Suprapubic skin (tissue), 4 donors: ENCODE measurements at regions not wholly inside any gene's neighbourhood (a gene's known extent, or its start where the extent isn't known, plus 50 kb on each side); places are given as distances from the start of the nearest gene placed in this dataset.

Experiments used
- EP300 ChIP-seq: sonication (generic); formaldehyde crosslinking; IDR thresholded peaks from one replicate; pipeline ENCODE4 v1.6.1; 2017; ENCODE audit warnings: antibody characterized with exemption
- POLR2A ChIP-seq, 2 donors: fragments of 450-650 bp; IDR thresholded peaks; one replicate each; pipeline ENCODE4 v1.6.1; 2017; ENCODE audit warnings: antibody characterized with exemption in 2 of 2, mild to moderate bottlenecking in 2 of 2, moderate library complexity in 2 of 2
- POLR2AphosphoS5 ChIP-seq, 3 donors: sonication (generic); formaldehyde crosslinking; IDR thresholded peaks; one replicate each; pipeline ENCODE4 v1.6.1; 2017; ENCODE audit warnings: antibody characterized with exemption in 3 of 3
- TF ChIP-seq, protein P1 (sequence below), 2 donors: fragments of 200-600 bp in 1 of 2; fragments of 450-650 bp in 1 of 2; sonication (generic) in 1 of 2; IDR thresholded peaks; one replicate each; pipeline ENCODE4 v1.5.1; 2016 to 2019; ENCODE audit warnings: antibody characterized with exemption in 2 of 2, mild to moderate bottlenecking in 1 of 2, moderate library complexity in 1 of 2

DNA sequence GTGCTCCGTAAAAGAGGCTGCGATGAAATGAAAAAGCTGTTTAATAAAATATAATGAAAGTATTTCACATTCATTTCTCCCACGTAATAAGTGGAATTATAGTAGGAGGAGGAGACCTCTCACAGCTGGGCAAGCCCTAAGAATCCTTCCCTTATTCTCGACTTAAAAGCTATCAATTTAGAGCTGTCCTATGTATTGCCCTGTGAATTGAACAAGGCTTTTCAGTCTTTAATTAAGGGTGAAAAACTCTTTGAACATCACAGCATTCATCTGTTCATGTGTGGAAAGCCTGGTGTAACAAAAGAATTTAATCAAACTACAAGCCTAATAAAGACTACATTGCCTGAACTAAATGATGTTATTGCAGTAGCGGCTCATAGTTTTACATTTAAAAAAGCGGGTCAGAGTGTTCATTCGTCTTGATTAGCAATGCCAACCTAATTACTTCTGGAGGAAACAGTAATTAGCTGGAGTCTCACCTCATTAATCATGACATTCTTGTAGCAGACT is 142.0 kb downstream of the ETNK1 start:
- TF ChIP-seq, protein P1, sequence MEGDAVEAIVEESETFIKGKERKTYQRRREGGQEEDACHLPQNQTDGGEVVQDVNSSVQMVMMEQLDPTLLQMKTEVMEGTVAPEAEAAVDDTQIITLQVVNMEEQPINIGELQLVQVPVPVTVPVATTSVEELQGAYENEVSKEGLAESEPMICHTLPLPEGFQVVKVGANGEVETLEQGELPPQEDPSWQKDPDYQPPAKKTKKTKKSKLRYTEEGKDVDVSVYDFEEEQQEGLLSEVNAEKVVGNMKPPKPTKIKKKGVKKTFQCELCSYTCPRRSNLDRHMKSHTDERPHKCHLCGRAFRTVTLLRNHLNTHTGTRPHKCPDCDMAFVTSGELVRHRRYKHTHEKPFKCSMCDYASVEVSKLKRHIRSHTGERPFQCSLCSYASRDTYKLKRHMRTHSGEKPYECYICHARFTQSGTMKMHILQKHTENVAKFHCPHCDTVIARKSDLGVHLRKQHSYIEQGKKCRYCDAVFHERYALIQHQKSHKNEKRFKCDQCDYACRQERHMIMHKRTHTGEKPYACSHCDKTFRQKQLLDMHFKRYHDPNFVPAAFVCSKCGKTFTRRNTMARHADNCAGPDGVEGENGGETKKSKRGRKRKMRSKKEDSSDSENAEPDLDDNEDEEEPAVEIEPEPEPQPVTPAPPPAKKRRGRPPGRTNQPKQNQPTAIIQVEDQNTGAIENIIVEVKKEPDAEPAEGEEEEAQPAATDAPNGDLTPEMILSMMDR (IDR thresholded peaks at IDR 0.05), result no peak
- no peak for TF ChIP-seq POLR2AphosphoS5 (IDR thresholded peaks at IDR 0.05)
- TF ChIP-seq POLR2A (IDR thresholded peaks at IDR 0.05), result no peak
- no peak for TF ChIP-seq EP300
